ENCODE measurements at regions not wholly inside any gene's neighbourhood (a gene's known extent, or its start where the extent isn't known, plus 50 kb on each side); places are given as distances from the start of the nearest gene placed in this dataset.

DNA sequence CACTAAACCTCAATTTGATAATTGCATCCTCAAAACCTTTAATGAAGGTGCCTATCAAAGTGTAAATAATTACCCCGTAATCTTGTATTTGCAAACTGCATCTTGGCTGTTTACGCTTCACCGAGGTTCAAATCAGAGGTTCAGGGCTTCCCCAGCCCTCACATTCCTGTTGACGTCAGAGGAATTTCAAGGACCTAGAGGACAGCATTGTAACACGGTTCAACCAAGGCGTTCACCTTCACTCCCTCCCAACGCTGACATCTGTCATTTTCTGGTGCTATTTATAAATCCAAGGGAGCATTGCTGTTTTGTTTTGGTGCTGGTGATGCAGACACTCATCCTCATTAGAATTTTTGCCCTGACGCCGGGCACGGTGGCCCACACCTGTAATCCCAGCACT lies 691.6 kb upstream of the RBFOX1 start:
- no peak for ATAC-seq
- TF ChIP-seq CSDC2 (CRISPR knock-in tag; IDR thresholded peaks at IDR 0.05) (no peak), TSHZ2 (CRISPR knock-in tag; IDR thresholded peaks at IDR 0.05) (no peak), ZNF8 (CRISPR knock-in tag; IDR thresholded peaks at IDR 0.05) (no peak), ZNF565 (CRISPR knock-in tag; conservative IDR thresholded peaks at IDR 0.05; ENCODE audit: low read depth) (no peak), ESRRG (CRISPR knock-in tag; IDR thresholded peaks at IDR 0.05) (no peak), TCF4 (CRISPR knock-in tag; IDR thresholded peaks at IDR 0.05; ENCODE audit: borderline replicate concordance) (no peak)
- TF ChIP-seq, protein P1, sequence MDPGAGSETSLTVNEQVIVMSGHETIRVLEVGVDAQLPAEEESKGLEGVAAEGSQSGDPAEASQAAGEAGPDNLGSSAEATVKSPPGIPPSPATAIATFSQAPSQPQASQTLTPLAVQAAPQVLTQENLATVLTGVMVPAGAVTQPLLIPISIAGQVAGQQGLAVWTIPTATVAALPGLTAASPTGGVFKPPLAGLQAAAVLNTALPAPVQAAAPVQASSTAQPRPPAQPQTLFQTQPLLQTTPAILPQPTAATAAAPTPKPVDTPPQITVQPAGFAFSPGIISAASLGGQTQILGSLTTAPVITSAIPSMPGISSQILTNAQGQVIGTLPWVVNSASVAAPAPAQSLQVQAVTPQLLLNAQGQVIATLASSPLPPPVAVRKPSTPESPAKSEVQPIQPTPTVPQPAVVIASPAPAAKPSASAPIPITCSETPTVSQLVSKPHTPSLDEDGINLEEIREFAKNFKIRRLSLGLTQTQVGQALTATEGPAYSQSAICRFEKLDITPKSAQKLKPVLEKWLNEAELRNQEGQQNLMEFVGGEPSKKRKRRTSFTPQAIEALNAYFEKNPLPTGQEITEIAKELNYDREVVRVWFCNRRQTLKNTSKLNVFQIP (CRISPR knock-in tag; IDR thresholded peaks at IDR 0.05; ENCODE audit: borderline replicate concordance, low read depth), result no peak

DNA sequence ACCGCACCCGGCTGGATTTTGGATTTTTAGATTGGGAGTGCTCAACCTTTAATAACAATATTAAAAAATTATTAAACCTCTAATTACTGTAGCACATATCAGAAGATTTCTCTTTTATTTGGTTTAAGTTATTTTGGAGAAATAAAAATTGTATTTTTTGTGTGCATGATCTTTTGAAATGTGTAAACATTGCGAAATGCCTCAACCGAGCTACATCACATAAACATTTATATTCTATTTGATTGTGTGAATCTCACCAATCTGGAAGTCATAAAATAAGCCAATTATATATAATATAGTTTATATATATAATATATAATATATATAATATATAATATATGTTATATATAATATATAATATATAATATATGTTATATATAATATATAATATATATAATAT lies 696.2 kb upstream of the RBFOX1 start:
- no peak for TF ChIP-seq OSR1 (CRISPR knock-in tag; IDR thresholded peaks at IDR 0.05)
- TF ChIP-seq TSHZ2 (CRISPR knock-in tag; IDR thresholded peaks at IDR 0.05), result no peak
- TF ChIP-seq ZFP3 (CRISPR knock-in tag; IDR thresholded peaks at IDR 0.05), result no peak
- no peak for TF ChIP-seq SNAI2 (CRISPR knock-in tag; IDR thresholded peaks at IDR 0.05)
- TF ChIP-seq CSDC2 (CRISPR knock-in tag; IDR thresholded peaks at IDR 0.05), result no peak
- ATAC-seq, result no peak

- no peak for ATAC-seq
- TF ChIP-seq ZNF8 (CRISPR knock-in tag; IDR thresholded peaks at IDR 0.05), result no peak
- TF ChIP-seq, protein P2, sequence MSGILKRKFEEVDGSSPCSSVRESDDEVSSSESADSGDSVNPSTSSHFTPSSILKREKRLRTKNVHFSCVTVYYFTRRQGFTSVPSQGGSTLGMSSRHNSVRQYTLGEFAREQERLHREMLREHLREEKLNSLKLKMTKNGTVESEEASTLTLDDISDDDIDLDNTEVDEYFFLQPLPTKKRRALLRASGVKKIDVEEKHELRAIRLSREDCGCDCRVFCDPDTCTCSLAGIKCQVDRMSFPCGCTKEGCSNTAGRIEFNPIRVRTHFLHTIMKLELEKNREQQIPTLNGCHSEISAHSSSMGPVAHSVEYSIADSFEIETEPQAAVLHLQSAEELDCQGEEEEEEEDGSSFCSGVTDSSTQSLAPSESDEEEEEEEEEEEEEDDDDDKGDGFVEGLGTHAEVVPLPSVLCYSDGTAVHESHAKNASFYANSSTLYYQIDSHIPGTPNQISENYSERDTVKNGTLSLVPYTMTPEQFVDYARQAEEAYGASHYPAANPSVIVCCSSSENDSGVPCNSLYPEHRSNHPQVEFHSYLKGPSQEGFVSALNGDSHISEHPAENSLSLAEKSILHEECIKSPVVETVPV (CRISPR knock-in tag; IDR thresholded peaks at IDR 0.05), result no peak
- TF ChIP-seq ARNTL (CRISPR knock-in tag; IDR thresholded peaks at IDR 0.05; ENCODE audit: borderline replicate concordance, low read depth), result no peak
- no peak for TF ChIP-seq TCF4 (CRISPR knock-in tag; IDR thresholded peaks at IDR 0.05; ENCODE audit: borderline replicate concordance)
- TF ChIP-seq TOX (CRISPR knock-in tag; IDR thresholded peaks at IDR 0.05; ENCODE audit: borderline replicate concordance), result no peak
- TF ChIP-seq OSR1 (CRISPR knock-in tag; IDR thresholded peaks at IDR 0.05), result no peak
- no peak for TF ChIP-seq SNAI2 (CRISPR knock-in tag; IDR thresholded peaks at IDR 0.05)
- no peak for TF ChIP-seq ZC3H10 (CRISPR knock-in tag; IDR thresholded peaks at IDR 0.05)
- TF ChIP-seq, protein P1 (CRISPR knock-in tag; IDR thresholded peaks at IDR 0.05; ENCODE audit: borderline replicate concordance, low read depth), result no peak
- TF ChIP-seq GLIS3 (CRISPR knock-in tag; IDR thresholded peaks at IDR 0.05), result no peak
- no peak for TF ChIP-seq ISL1 (CRISPR knock-in tag; IDR thresholded peaks at IDR 0.05)
- no peak for TF ChIP-seq PPARA (CRISPR knock-in tag; IDR thresholded peaks at IDR 0.05; ENCODE audit: borderline replicate concordance)
- no peak for TF ChIP-seq BACH2 (CRISPR knock-in tag; IDR thresholded peaks at IDR 0.05; ENCODE audit: borderline replicate concordance)
- no peak for TF ChIP-seq PATZ1 (CRISPR knock-in tag; IDR thresholded peaks at IDR 0.05; ENCODE audit: borderline replicate concordance)
- no peak for TF ChIP-seq ZNF565 (CRISPR knock-in tag; conservative IDR thresholded peaks at IDR 0.05; ENCODE audit: low read depth)
- no peak for TF ChIP-seq ZFP30 (CRISPR knock-in tag; IDR thresholded peaks at IDR 0.05)
These were observed 698.5 kb upstream of the RBFOX1 start for GRCh38 chr16:6634151-6634550.

Measured in SK-N-SH treated with all-trans-retinoic acid at 6 μM for 48 hours (cell line).